ENCODE measurements at regions not wholly inside any gene's neighbourhood (a gene's known extent, or its start where the extent isn't known, plus 50 kb on each side); places are given as distances from the start of the nearest gene placed in this dataset.

DNA sequence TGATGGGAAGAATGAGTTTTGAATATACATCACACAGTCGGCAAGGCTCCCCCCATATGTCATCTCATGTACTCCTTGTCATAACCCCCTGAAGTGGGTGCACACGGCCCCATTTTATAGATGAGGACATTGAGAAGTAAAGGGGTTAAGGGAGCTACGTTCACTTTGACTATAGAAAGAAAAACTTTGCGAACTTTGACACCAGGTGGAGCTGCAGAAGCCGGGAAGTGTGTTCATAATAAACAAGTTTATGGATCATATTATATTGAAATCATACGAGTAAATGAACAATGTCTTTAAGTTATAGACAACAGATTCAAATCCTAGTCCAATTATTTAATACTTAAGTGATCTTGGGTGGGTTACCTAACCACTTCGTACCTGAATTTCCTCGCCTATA lies 203.8 kb upstream of the PITX2 start:
- ATAC-seq (ENCODE audit: low read depth): no peak
- H3K27ac Mint-ChIP-seq: no peak overlapping the region
- POLR2A ChIA-PET: no interaction called here
- DNase-seq: no peak
- no peak overlapping the region for H3K4me3 Mint-ChIP-seq
- no peaks in the 10 kb centered on the region for H3K36me3 Mint-ChIP-seq
- no peaks in the 10 kb centered on the region for H3K4me1 Mint-ChIP-seq
- peaks cover 1% of the 10 kb centered on the region for H3K9me3 Mint-ChIP-seq
- no peaks in the 10 kb centered on the region for H3K27me3 Mint-ChIP-seq

DNA sequence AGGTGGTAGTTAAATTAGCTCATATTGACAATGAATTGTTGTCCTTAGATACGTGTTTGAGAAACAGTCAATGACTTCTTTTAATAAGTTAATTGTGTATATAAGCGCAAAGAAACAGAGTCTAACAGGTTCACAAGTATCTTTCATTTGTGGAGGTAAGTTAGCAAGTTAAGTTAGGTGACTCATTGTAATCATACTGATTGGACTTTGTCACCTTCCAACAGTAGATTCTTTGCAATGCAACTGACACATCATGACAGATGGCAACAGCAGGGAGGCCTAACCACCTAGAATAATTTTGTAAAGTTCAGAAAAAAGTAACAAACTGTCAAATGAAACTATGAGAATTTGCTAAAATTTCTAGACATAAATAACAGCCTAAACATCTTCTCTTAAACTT lies 207.6 kb upstream of the PITX2 start:
- Mint-ChIP-seq H3K36me3 (no peaks in the 10 kb centered on the region), H3K4me3 (no peak overlapping the region), H3K27me3 (no peaks in the 10 kb centered on the region), H3K9me3 (peaks cover 1% of the 10 kb centered on the region), H3K27ac (no peak overlapping the region), H3K4me1 (no peaks in the 10 kb centered on the region)
- no peak for DNase-seq
- ATAC-seq (ENCODE audit: low read depth): no peak
- POLR2A ChIA-PET: no interaction called here

DNA sequence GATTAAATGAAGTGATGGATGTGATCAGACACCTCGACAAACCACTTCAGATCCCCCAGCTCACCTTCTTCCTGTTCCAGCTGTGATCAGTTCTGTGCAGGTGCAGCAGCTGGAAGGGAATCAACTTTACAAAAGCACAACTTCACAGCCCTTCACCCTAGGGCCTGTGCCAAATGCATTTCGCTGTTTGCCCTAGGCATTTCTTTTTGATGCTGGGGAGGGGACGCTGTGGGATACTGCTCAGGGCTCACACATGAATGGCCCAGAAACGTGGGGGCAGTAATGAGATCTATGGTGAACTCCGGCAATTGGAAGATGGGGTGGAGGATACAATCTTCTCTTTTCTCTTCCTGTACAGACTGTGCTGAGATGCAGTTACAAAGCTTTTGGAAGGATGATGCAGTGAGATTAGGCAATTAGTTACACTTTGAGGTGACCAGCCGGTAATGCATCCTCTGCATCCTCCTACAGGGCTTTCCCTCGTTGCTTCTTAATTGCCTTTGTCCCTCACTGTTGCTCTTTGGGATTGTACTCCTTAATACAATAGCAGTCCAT lies 215.1 kb upstream of the PITX2 start:
- DNase-seq (no peak), ATAC-seq (ENCODE audit: low read depth) (no peak)
- Mint-ChIP-seq H3K36me3 (no peaks in the 10 kb centered on the region), H3K4me3 (no peak overlapping the region), H3K9me3 (no peaks in the 10 kb centered on the region), H3K27me3 (no peaks in the 10 kb centered on the region), H3K27ac (no peak overlapping the region), H3K4me1 (no peaks in the 10 kb centered on the region)
- POLR2A ChIA-PET: no interaction called here

DNA sequence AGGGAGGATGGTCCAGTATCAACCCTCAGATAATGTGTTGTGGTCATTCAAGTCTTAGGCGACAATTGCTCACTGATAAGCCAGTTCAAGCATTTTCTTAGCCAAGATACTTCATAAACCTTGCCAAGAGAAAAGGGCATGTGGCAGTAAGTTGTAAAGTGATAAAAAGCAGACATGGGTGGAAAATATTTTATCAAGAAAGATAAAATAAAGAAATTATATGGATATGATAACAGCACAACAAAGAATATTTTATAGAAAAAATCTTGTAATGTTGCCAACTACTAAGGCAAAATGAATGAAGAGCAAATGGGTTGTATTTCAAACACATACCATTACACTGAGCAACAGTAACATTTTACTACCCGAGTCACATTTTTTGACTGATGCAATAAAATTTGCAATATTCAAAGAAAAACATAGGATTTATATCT lies 217.4 kb upstream of the PITX2 start:
- no peak for ATAC-seq (ENCODE audit: low read depth)
- H3K9me3 Mint-ChIP-seq: no peaks in the 10 kb centered on the region
- DNase-seq: no peak
- H3K4me3 Mint-ChIP-seq: no peak overlapping the region
- no peak overlapping the region for H3K27ac Mint-ChIP-seq
- H3K36me3 Mint-ChIP-seq: no peaks in the 10 kb centered on the region
- no peaks in the 10 kb centered on the region for H3K27me3 Mint-ChIP-seq
- no peaks in the 10 kb centered on the region for H3K4me1 Mint-ChIP-seq
- POLR2A ChIA-PET: no interaction called here

DNA sequence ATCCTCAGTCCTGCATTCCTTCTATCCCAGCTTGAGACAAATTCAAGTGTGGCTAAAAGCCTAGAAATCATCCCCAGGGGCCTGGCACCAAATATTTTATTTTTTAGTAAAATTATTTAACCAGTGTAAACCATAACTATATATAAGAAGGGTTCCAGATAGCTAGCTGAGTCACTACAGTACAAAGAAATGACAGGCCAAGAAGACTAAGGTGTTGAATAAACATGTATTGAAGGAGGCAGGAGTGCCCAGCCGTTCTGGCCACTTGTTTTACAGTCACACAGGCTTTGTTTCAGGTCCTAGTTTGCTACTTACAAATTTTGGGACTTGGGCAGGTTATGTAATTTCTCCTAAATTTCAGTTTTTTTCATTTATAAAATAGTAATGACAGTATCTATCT lies 225.9 kb upstream of the PITX2 start:
- ATAC-seq (ENCODE audit: low read depth) (no peak), DNase-seq (no peak)
- Mint-ChIP-seq H3K36me3 (no peaks in the 10 kb centered on the region), H3K27ac (no peak overlapping the region), H3K9me3 (no peaks in the 10 kb centered on the region), H3K4me1 (no peaks in the 10 kb centered on the region), H3K27me3 (no peaks in the 10 kb centered on the region), H3K4me3 (no peak overlapping the region)
- POLR2A ChIA-PET: no interaction called here

DNA sequence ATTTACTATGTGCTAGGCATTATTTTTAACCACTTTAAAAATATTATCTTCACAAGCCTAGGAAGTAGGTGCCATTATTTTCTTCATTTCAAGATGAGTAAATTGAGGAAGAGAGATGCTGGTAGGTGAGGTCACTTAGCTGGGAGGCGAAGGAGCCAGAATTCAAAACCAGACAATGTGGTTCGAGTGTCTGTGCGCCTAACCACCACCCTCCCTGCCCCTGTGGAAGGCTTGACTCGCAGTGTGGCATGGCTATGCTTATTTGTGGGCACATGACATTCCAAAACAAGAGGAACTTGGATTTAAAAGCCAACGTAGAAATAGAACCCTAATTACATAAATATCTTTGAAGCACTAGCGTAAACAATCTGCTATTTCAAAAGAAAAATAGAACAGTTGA lies 226.6 kb upstream of the PITX2 start:
- POLR2A ChIA-PET: no interaction called here
- Mint-ChIP-seq H3K4me3 (no peak overlapping the region), H3K27me3 (no peaks in the 10 kb centered on the region), H3K36me3 (no peaks in the 10 kb centered on the region), H3K9me3 (no peaks in the 10 kb centered on the region), H3K27ac (no peak overlapping the region), H3K4me1 (no peaks in the 10 kb centered on the region)
- no peak for DNase-seq
- no peak for ATAC-seq (ENCODE audit: low read depth)

DNA sequence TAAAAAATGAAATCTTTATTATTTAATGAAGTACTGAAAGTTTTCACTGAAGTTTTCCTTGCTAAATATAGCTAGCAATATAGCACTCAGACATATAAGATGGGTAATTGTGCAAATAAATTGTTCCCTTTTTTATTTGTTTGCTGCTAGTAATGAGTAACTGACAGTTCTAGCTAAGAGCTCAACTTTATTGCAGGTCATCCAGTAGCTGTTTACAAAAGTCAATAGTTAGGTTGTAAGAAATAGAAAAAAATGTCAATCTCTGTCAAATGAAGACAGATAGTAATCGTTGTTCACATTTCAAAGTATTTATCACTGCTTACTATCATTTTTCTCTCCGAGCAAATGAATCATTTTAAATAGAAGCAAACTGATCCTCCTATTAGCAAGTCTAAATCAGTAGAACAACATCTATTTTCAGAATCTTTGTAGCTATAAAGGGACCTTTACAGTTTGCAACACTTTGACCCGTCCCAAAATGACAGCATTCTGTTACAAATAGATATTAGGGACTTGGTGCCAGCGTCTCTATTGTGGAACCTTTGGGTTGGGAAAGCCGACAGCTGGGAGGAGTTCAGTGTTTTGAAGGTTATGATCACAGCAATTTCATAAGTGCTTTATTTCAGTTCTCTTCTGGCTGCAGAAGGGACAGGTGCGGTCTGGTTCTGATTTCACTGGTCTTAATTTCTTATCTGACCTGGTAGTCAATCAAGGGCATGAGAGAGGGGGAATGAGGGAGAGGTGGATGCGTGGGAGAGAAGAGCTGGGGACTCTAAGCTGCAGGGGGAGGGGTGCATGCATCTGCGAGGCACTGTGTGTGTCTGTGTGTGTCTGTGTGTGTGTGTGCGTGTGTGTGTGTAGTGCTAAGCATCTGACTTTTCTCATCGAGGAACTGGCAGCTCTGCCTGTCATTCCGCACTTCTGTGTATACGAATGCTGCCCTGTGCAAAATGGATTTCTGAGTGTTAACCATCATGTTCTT lies 227.9 kb upstream of the PITX2 start:
- H3K27me3 Mint-ChIP-seq: no peaks in the 10 kb centered on the region
- H3K36me3 Mint-ChIP-seq: no peaks in the 10 kb centered on the region
- ATAC-seq (ENCODE audit: low read depth) (no peak), DNase-seq (no peak)
- no peaks in the 10 kb centered on the region for H3K4me1 Mint-ChIP-seq
- H3K9me3 Mint-ChIP-seq: no peaks in the 10 kb centered on the region
- H3K4me3 Mint-ChIP-seq: no peak overlapping the region
- no peak overlapping the region for H3K27ac Mint-ChIP-seq
- POLR2A ChIA-PET: no interaction called here

DNA sequence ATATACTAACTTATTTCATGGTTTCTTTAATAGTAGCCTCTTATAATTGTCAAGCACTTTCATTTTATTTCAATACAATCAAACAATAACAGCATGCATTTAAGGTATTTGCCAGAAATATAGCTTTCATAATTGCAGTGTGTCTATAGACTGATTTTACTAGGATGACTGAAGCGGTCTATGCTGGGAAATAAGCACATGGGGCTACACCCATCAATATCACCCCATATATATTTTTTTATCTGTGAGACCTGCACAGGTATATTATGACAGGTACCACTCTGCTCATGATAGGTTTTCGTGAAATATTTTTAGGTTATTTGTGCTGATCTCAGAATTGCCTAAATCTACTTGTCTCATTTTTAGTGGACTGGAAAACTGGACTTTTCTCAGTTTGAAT lies 229.1 kb upstream of the PITX2 start:
- POLR2A ChIA-PET: no interaction called here
- Mint-ChIP-seq H3K4me1 (no peaks in the 10 kb centered on the region), H3K9me3 (no peaks in the 10 kb centered on the region), H3K4me3 (no peak overlapping the region), H3K27ac (no peak overlapping the region), H3K27me3 (no peaks in the 10 kb centered on the region), H3K36me3 (no peaks in the 10 kb centered on the region)
- no peak for DNase-seq
- ATAC-seq (ENCODE audit: low read depth): no peak

DNA sequence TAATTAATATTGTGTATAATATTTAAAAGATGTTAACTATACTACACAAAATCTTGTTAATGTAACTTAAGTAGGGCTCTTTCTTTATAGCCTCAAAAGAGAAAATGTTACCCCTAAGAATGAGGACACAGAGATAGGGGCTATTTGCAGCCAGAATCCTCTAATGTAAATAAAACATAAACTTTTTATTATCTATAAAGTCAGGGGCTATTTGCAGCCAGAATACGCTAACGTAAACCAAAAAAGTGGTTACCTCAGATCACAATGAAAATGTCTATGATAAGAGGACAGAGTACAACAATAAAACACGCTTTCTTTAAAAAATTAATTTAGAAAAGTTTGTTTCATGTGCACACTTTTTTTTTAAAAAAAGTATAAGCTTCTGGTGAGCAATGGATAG lies 229.9 kb upstream of the PITX2 start:
- no peaks in the 10 kb centered on the region for H3K27me3 Mint-ChIP-seq
- H3K4me1 Mint-ChIP-seq: no peaks in the 10 kb centered on the region
- DNase-seq: no peak
- H3K36me3 Mint-ChIP-seq: no peaks in the 10 kb centered on the region
- no peak for ATAC-seq (ENCODE audit: low read depth)
- H3K4me3 Mint-ChIP-seq: no peak overlapping the region
- POLR2A ChIA-PET: no interaction called here
- H3K9me3 Mint-ChIP-seq: no peaks in the 10 kb centered on the region
- no peak overlapping the region for H3K27ac Mint-ChIP-seq

DNA sequence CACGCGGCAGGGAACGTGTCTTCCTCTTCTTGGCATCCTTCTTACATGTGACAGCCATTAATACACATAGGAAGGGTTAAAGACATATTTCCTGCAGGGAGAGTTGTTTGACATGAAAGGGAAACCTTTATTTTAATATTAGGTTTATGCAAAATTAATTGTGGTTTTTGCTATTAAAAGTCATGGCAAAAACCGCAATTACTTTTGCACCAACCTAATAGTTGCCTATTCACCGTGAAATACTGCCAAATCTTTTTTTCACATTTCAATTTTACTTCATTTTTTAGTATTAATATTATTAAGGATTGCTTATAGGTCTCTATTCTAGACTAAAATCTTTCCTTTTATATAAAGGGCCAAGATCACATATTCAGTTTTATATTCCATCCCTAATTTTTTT lies 230.4 kb upstream of the PITX2 start:
- Mint-ChIP-seq H3K36me3 (no peaks in the 10 kb centered on the region), H3K4me3 (no peak overlapping the region), H3K4me1 (no peaks in the 10 kb centered on the region), H3K9me3 (no peaks in the 10 kb centered on the region), H3K27me3 (no peaks in the 10 kb centered on the region), H3K27ac (no peak overlapping the region)
- no peak for ATAC-seq (ENCODE audit: low read depth)
- no peak for DNase-seq
- POLR2A ChIA-PET: no interaction called here

DNA sequence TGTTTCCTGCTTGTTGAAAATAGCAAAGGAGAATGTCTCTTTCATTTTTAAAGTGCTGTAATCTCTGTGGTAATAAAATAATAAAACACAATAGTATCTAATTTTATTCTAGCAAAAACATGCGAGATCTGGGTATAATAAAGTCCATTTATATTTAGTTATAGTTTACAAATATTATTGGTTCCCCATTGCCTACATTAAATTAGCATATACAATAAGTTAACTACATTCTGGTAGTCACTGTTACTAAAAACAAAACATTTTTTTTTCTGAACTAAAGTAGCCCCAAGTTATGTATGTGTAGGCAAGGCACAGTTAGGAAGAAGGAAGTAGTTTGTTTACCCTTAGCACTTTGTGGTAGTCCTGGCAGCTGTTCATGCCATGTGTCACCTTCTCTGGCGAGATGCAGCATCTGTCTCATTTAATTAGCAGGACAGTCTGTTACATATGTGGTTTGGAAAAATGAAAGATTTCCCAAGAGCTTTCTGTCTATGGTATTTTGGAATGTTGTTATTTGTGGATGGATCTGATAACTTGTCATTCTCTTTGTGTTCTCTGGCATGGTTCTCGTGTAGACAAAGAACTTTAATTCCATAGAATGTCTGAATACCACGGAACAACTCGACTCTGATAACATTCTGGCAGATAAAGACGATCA lies 231.3 kb upstream of the PITX2 start:
- no peaks in the 10 kb centered on the region for H3K4me1 Mint-ChIP-seq
- no peak for ATAC-seq (ENCODE audit: low read depth)
- H3K27ac Mint-ChIP-seq: no peak overlapping the region
- no peak for DNase-seq
- no peak overlapping the region for H3K4me3 Mint-ChIP-seq
- H3K36me3 Mint-ChIP-seq: no peaks in the 10 kb centered on the region
- no peaks in the 10 kb centered on the region for H3K27me3 Mint-ChIP-seq
- H3K9me3 Mint-ChIP-seq: no peaks in the 10 kb centered on the region
- POLR2A ChIA-PET: no interaction called here

DNA sequence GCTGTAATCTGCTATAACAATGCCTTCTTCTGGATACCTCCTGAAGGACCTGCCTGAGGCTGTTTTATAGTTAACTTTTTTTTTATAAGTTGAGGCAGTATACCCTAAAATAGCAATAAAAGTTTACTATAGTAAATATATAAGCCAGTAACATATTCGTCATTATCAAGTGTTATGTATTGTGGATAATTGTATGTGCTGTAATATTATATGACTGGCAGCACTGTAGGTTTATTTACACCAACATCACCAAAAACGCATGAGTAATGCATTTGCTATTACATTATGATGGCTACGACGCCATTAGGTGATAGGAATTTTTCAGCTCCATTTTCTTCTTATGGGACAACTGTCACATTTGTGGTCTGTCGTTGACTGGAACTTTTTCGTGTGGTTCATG lies 237.2 kb upstream of the PITX2 start:
- H3K27ac Mint-ChIP-seq: no peak overlapping the region
- H3K27me3 Mint-ChIP-seq: no peaks in the 10 kb centered on the region
- H3K9me3 Mint-ChIP-seq: no peaks in the 10 kb centered on the region
- POLR2A ChIA-PET: no interaction called here
- no peaks in the 10 kb centered on the region for H3K36me3 Mint-ChIP-seq
- no peak overlapping the region for H3K4me3 Mint-ChIP-seq
- H3K4me1 Mint-ChIP-seq: no peaks in the 10 kb centered on the region
- DNase-seq: no peak
- no peak for ATAC-seq (ENCODE audit: low read depth)

DNA sequence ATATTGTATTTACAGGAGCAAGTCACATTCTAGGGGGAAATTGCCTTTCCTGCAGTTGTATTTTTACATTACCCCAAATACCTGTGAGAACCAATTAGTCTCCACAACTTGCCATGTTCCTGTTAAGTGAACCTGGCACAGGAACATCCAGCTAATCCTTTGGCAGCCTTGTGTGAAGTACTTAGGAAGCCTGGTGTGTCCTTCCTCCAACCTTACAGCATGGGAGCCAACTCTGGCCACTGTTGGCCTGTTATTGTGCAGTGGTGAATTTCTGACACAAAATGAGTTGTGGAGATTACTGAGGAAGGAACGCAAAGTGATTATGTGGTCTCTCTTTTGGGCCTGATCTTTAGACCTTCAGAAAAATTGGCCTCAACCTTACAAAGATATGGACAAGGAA lies 238.0 kb upstream of the PITX2 start:
- DNase-seq (no peak), ATAC-seq (ENCODE audit: low read depth) (no peak)
- Mint-ChIP-seq H3K4me3 (no peak overlapping the region), H3K4me1 (no peaks in the 10 kb centered on the region), H3K36me3 (no peaks in the 10 kb centered on the region), H3K27ac (no peak overlapping the region), H3K9me3 (no peaks in the 10 kb centered on the region), H3K27me3 (no peaks in the 10 kb centered on the region)
- POLR2A ChIA-PET: no interaction called here

DNA sequence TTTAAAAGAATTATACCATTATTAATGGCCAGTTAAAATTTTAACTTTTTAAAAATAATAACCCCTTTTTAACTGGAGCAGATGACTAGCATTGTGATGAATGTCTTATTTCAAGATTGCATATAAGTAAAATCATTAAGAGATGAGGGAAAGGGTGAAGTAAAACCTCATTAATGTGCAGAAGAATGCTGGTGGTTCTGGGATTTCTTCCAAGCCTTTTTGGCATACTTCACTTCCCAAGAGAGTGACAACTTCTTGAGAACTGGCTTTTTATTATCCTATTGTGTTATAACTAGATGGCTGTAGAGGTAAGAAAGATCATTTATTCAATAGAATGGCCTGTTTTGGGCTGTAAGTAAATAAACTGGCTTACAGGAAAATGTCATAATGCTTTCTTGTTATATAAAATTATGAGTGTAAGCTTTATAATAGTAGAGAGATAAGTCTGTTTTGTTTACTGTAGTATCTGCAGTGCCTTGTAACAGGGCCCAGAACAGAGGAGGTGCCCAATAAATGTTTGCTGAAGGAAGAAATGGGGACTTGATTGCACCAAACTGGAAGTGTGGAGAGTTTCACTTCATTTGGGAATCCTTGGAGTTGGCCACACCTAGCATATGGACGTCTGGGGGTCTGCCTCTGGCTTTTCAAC lies 242.9 kb upstream of the PITX2 start:
- Mint-ChIP-seq H3K27me3 (no peaks in the 10 kb centered on the region), H3K4me1 (peaks cover 3% of the 10 kb centered on the region), H3K9me3 (peaks cover 2% of the 10 kb centered on the region), H3K4me3 (no peak overlapping the region), H3K36me3 (no peaks in the 10 kb centered on the region), H3K27ac (no peak overlapping the region)
- DNase-seq: no peak
- POLR2A ChIA-PET: no interaction called here
- no peak for ATAC-seq (ENCODE audit: low read depth)
